SK-N-DZ (cell line): ENCODE measurements at regions not wholly inside any gene's neighbourhood (a gene's known extent, or its start where the extent isn't known, plus 50 kb on each side); places are given as distances from the start of the nearest gene placed in this dataset.

Experiments
- DNase-seq: peaks from one replicate; pipeline ENCODE4 v3.0.0-alpha.2; 2015; ENCODE audit warnings: low spot score

GRCh38 chr6:28707387-28708282 is 182.0 kb downstream of the GPX5 start:
- DNase-seq, result no peak

GRCh38 chr6:28709478-28710349 is 184.0 kb downstream of the GPX5 start:
- no peak for DNase-seq

DNA sequence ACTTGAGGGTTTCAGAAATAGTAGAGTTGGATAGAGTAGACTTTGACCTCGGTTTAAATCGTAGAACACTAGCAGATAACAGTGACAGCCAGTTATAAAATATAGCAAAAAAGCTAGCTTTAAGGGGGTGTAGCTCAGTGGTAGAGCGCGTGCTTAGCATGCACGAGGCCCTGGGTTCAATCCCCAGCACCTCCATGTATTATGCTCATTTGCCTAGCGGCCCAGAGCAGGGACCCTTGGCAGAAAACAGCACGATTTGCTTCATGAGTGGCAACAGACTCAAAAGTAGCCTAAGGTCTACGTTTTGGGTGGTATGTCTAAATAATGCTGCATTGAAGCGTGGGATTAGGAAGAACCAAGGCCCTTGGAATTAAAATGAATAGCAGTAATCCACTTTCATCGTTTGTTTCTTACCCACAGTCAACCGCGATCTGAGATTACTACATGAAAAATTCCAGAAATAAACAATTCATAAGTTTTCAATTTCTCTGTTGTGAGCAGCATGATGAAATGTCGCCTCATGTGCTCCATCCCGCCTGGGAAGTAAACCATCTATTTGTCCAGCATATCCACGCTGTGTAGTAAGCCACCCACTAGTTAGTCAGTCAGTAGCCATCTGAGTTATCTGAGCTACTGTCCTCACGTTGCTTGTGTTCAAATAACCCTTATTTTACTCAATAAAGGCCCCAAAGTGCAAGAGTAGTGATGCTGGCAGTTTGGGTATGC is 184.9 kb downstream of the GPX5 start:
- no peak for DNase-seq

- DNase-seq, result no peak
These were observed 185.6 kb downstream of the GPX5 start for GRCh38 chr6:28711325-28711724.

- no peak for DNase-seq
These were observed 186.2 kb downstream of the GPX5 start for GRCh38 chr6:28711788-28712341.

- DNase-seq, result no peak
These were observed 187.3 kb downstream of the GPX5 start for GRCh38 chr6:28712982-28713381.

- no peak for DNase-seq
These were observed 193.7 kb downstream of the GPX5 start for GRCh38 chr6:28719275-28719940.

DNA sequence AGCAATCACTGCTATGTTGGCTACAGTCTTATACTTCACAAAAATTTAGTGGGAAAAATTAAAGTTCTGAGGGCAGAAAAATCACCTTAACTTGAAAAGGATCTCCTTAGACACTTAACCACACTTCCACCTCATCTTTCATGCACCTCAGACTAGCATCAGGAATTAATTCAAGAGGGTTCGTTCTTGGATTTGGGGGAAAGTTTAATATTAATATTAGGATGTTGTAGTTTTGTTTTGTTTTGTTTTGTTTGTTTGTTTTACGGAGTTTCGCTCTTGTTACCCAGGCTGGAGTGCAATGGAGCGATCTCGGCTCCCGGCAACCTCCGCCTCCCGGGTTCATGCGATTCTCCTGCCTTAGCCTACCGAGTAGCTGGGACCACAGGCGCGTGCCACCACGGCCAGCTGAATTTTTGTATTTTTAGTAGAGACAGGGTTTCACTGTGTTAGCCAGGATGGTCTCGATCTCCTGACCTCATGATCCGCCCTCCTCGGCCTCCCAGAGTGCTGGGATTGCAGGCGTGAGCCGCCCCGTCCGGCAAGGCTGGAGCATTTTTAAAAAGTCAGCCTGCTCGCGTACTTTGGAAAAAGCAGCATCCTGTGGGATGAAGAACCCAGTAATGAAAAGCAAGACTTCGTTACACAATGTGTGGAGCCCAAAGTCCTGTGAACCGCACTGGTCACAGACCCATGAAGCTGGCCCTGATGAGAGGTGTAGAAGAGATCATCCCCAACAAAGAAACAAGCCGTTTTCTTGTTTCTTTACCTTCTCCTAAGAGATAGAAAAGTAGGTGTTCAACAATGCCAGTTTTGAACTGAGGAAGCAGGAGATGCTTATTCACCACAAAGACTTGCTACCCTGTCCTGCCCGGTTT is 194.9 kb downstream of the GPX5 start:
- DNase-seq, result no peak

DNA sequence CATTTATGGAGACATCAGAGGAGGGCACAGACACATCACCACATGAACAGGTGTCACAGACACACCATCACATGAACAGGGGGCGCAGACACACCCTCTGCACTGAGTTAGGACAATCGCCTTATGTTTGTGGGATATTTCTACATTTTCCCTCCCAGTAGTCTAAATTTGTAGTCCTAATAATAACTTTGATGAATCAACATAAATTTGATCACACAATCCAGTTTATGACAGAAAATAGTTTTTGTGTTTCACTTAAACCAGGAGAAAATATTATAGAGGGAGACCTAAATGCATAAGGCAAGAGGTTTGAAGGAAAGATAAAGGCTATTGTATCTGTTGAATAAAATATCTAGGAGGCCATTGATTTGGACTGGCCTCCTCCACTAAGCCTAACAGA is 195.7 kb downstream of the GPX5 start:
- DNase-seq, result no peak

GRCh38 chr6:28724395-28724794 is 198.7 kb downstream of the GPX5 start:
- no peak for DNase-seq

- DNase-seq, result no peak
These were observed 198.4 kb downstream of the TRIM27 start for GRCh38 chr6:28725274-28725809.

DNA sequence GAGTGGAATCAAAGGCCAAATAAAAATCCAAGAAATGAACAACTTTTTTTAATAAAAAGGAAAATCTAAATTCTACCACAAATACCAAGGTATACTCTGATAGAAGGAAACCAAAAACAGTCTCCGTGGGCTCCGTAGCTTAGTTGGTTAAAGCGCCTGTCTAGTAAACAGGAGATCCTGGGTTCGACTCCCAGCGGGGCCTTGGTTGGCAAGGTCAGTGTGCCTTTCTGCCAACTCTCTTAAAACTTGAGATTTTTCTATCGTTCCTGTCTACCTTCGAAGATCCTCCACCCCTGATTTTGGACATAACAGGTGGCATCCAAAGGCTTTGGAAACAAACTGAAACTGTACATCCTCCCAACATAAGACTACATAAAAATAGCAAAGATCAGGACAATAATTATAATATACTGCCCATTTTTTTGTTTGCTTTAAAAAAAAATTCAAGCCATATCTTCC is 197.9 kb downstream of the TRIM27 start:
- no peak for DNase-seq

DNA sequence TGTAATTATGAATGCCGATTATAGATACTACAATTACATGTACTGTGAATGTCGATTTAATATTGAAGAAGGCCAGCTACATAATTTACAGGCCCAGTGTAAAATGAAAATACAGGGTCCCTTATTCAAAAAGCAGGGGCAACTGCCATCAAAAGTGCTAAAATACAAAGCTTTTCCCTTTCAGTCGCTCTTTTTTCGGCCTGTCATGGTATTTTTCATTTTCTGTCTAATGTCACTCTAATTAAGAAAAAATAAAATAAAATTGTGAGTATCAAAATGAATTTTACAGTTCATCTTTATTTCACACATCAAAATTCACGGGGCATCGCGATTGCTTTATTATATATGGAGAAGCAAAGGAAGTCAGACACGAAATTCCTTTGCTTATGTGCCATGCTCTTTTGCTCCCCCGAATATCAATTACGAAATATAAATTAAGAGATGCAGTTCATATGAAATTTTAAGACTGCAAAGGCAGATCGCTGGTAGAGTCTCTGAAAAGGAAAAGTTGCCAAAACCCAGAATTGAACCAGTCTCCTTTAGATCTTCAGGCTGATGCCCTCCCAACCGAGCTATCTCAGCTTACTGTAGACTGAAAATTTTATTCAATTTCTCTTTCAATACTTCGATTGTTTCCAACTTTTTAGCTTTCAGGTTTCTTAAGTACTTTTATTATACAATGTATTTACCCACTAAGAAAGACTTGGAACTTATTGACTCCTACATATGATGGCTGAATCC is 197.0 kb downstream of the TRIM27 start:
- DNase-seq, result no peak

GRCh38 chr6:28727559-28728211 is 196.1 kb downstream of the TRIM27 start:
- no peak for DNase-seq

DNA sequence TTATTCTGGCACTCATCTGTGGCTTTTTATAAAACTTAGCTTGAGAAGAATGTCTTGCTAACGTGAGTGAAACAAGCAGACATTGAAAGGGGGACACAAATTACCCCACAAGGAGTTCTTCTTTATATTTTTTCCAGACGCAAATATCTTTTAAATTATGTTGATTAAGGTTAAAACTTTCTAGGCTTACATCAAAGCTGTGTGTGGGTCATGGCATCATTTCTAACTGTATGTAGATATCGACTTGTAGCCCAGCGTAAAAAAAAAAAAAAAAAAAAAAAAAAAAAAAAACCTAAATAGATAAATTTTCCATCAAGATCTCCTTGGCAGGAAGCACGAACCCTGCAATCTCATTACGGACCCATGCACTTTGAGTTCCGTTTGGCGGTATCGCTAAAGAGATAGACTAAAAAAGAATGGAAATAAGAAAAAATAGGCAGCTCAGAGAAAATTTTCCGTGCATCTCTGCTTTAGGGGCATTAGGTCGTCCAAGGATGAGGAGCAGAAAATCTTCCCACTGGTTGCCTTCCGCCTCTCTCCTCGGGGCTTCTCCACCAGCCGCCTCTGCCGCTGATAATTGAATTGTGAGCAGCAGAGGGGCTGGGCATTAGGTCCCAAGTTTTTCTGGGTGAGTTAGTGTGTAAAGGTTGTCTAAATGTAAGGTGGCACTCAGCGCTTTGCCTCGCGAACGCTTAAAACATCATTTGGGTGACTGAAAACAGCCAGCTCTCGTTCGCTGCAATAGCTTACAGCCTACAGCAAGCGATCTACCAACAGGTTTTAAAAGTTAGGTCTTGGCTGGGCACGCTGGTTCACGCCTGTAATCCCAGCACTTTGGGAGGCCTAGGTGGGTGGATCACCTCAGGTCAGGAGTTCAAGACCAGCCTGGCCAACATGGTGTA is 194.0 kb downstream of the TRIM27 start:
- no peak for DNase-seq

GRCh38 chr6:28732052-28732451 is 191.7 kb downstream of the TRIM27 start:
- DNase-seq, result no peak

GRCh38 chr6:28734443-28734959 is 189.3 kb downstream of the TRIM27 start:
- no peak for DNase-seq
